ENCODE measurements at regions not wholly inside any gene's neighbourhood (a gene's known extent, or its start where the extent isn't known, plus 50 kb on each side); places are given as distances from the start of the nearest gene placed in this dataset.
"Not testable (repeated sequence)": the region's sequence is repeated elsewhere in the genome, so short reads cannot be mapped to it uniquely, and the experiment has no call there.

GRCh38 chr4:104326991-104327694 lies 167.6 kb downstream of the CXXC4 start:
- DNase-seq = not testable (repeated sequence)

- DNase-seq = no peak
Observed at GRCh38 chr4:104302731-104303130, 192.0 kb downstream of the CXXC4 start.

- DNase-seq = no peak
Observed at GRCh38 chr4:104294811-104295210, 199.9 kb downstream of the CXXC4 start.

GRCh38 chr4:104286867-104287266 lies 207.8 kb downstream of the CXXC4 start:
- no peak for DNase-seq

GRCh38 chr4:104283303-104283702 lies 211.4 kb downstream of the CXXC4 start:
- DNase-seq = no peak

GRCh38 chr4:104279744-104280143 lies 214.9 kb downstream of the CXXC4 start:
- DNase-seq = no peak

- DNase-seq = no peak
Observed at GRCh38 chr4:104272966-104273365, 221.7 kb downstream of the CXXC4 start.

- not testable (repeated sequence) for DNase-seq
Observed at GRCh38 chr4:104269603-104270002, 225.1 kb downstream of the CXXC4 start.

GRCh38 chr4:104263100-104263499 lies 231.6 kb downstream of the CXXC4 start:
- no peak for DNase-seq

- DNase-seq = no peak
Observed at GRCh38 chr4:104262678-104263077, 232.0 kb downstream of the CXXC4 start.

GRCh38 chr4:104248726-104249125 lies 246.0 kb downstream of the CXXC4 start:
- DNase-seq = no peak

- DNase-seq = no peak
Observed at GRCh38 chr4:104235967-104236366, 258.7 kb downstream of the CXXC4 start.

- DNase-seq = peak; percentile 2
Observed at GRCh38 chr4:104217526-104217925, 277.2 kb downstream of the CXXC4 start.

GRCh38 chr4:104211657-104212056 lies 283.0 kb downstream of the CXXC4 start:
- no peak for DNase-seq

GRCh38 chr4:104210420-104210819 lies 284.3 kb downstream of the CXXC4 start:
- DNase-seq = no peak

- no peak for DNase-seq
Observed at GRCh38 chr4:104206784-104207183, 287.9 kb downstream of the CXXC4 start.

GRCh38 chr4:104205116-104205515 lies 289.6 kb downstream of the CXXC4 start:
- DNase-seq = no peak

- no peak for DNase-seq
Observed at GRCh38 chr4:104188301-104188700, 306.4 kb downstream of the CXXC4 start.

GRCh38 chr4:104169437-104169836 lies 325.3 kb downstream of the CXXC4 start:
- no peak for DNase-seq

- no peak for DNase-seq
Observed at GRCh38 chr4:104166749-104167148, 327.9 kb downstream of the CXXC4 start.

- DNase-seq = no peak
Observed at GRCh38 chr4:104163820-104164219, 330.9 kb downstream of the CXXC4 start.

GRCh38 chr4:104146048-104146447 lies 348.6 kb downstream of the CXXC4 start:
- no peak for DNase-seq

GRCh38 chr4:104138116-104138515 lies 356.6 kb downstream of the CXXC4 start:
- no peak for DNase-seq

- DNase-seq = no peak
Observed at GRCh38 chr4:104129243-104129642, 365.5 kb downstream of the CXXC4 start.

- no peak for DNase-seq
Observed at GRCh38 chr4:104128850-104129213, 365.9 kb downstream of the CXXC4 start.

Measured in fibroblast of upper back skin (primary cell).